GM18907 (cell line): ENCODE measurements at regions not wholly inside any gene's neighbourhood (a gene's known extent, or its start where the extent isn't known, plus 50 kb on each side); places are given as distances from the start of the nearest gene placed in this dataset.
"Not testable (repeated sequence)": the region's sequence is repeated elsewhere in the genome, so short reads cannot be mapped to it uniquely, and the experiment has no call there.

Source experiments
- ATAC-seq: cut with Tn5 transposase; IDR thresholded peaks from one replicate; pipeline ENCODE4 v1.9.1; 2021; ENCODE audit warnings: mild to moderate bottlenecking, moderate library complexity; ENCODE audit not compliant: unreplicated experiment

GRCh38 chr12:76653342-76653741, 93.8 kb upstream of the OSBPL8 start:
- ATAC-seq = no peak

GRCh38 chr12:76664731-76665130, 99.2 kb upstream of the ZDHHC17 start:
- ATAC-seq = no peak

- no peak for ATAC-seq
These were observed 97.6 kb upstream of the ZDHHC17 start for GRCh38 chr12:76666290-76666835.

DNA sequence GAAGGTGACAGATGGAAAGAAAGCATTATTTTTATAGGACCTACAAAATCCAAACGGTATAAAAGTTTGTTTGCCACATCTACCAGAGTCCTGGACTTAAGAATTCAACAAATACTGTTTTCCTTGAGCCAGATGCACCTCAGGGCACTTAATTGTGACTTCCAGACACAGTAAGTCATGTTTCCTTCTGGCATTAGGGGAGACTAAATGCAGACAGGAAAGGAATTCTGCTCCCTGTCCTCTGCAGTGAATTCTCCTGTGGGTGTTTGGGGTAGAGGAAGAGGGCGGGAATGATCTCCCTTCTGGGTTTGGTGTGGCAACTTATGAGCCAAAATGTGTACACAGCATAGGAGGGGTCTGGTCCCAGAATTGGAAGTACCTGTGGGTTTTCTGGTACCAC, 93.9 kb upstream of the ZDHHC17 start:
- ATAC-seq = no peak

DNA sequence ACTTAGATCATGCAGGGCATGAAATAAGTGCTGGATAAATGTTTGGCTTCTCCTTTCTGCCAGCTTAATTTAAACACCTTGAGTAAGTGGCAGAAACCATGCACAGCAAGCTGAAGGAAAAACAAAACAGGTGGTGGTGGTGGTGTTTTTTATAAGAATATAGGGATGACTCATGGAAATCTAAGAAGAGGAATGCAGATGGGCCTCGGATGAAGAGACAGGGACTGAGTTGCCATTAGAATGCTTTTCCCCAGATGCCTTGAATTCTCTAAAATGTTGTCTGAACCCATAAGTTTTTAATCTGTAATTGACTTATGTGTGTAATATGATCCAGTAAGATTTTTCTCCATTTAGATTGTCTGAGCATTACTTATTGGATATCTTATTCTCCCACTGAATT, 93.1 kb upstream of the ZDHHC17 start:
- no peak for ATAC-seq

- no peak for ATAC-seq
These were observed 89.1 kb upstream of the ZDHHC17 start for GRCh38 chr12:76674669-76675315.

GRCh38 chr12:76676261-76676660, 87.7 kb upstream of the ZDHHC17 start:
- not testable (repeated sequence) for ATAC-seq

- ATAC-seq = no peak
These were observed 84.9 kb upstream of the ZDHHC17 start for GRCh38 chr12:76678992-76679391.

GRCh38 chr12:76679778-76680177, 84.1 kb upstream of the ZDHHC17 start:
- no peak for ATAC-seq

- no peak for ATAC-seq
These were observed 83.0 kb upstream of the ZDHHC17 start for GRCh38 chr12:76680940-76681339.

DNA sequence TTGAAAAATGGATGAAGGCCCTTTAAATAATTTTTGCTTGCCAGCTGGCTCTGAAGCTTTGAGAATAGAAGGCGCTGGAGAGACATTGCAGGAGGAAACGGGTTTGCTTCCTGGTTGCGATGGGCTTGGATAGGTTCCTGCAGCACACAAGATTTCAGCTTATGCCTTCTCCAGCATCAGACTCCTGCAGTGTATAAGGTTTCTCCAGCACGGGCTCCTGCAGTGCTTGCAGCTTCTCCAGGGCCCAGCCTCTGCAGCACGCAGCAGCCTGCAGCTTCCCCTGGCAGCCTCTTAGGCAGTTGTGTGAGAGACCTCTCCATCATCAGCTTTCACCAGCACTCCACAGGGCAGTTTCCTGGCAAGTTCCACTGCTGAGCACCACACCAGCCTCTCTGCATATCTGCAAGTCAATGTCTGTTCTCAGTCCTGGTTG, 78.7 kb upstream of the ZDHHC17 start:
- no peak for ATAC-seq

- no peak for ATAC-seq
These were observed 75.9 kb upstream of the ZDHHC17 start for GRCh38 chr12:76687981-76688380.

DNA sequence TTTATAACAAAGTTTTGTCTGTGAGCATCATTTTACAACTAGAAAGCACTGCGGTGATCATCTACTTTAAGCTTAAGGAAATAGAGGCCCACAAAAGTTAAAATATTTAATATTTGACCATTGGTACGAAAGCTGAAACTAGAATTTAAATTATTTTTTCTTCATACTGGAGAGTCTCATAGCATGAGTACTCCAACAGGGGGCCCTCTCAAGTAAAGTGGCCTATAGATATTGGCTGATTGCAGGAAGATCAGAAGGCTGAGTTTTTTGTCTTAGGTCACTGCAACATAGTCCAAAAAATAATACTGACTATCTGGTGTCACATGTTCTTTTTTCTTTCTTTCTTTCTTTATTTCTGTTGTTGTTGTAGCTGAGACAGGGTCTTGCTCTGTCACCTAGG, 75.3 kb upstream of the ZDHHC17 start:
- no peak for ATAC-seq

- no peak for ATAC-seq
These were observed 72.8 kb upstream of the ZDHHC17 start for GRCh38 chr12:76690921-76691700.

DNA sequence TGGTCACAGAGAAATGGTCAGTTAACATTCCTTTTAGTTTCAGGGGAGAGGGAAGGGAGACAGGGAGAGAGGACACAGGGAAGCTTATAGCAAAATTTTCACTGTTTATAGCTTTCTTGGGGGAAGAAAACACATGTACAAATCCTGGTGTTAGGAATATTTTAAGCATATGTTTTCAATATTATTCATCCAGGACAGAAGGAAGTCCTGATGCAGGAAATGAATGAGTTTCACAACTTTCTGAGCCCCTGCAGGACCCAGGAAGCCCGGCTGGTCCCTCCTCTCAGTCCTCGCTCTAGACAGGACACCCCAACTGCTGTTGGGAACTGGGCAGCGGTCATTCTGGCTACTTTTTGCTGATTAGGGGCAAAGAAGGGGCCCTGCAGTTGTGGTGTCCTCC, 71.1 kb upstream of the ZDHHC17 start:
- ATAC-seq = no peak

GRCh38 chr12:76694369-76694768, 69.5 kb upstream of the ZDHHC17 start:
- ATAC-seq = no peak

DNA sequence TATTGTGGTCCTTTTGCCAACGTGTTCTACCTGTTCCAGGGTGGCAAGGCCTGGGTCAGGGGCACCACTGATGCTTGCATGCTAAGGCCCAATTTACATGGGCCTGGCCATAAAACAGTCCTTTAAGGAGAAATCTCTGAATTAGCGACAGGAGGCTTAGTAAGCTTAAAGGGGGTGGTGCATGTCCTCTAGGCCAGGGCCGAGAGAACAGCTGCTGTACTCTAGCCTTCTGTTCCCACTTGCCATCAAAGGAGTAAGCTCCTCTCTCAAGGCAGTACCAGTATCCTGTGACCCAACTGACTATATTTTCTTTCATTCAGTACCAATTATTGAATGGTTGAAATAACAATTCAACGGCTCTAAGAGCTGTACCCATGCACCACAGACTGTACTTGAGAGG, 67.7 kb upstream of the ZDHHC17 start:
- ATAC-seq = no peak

DNA sequence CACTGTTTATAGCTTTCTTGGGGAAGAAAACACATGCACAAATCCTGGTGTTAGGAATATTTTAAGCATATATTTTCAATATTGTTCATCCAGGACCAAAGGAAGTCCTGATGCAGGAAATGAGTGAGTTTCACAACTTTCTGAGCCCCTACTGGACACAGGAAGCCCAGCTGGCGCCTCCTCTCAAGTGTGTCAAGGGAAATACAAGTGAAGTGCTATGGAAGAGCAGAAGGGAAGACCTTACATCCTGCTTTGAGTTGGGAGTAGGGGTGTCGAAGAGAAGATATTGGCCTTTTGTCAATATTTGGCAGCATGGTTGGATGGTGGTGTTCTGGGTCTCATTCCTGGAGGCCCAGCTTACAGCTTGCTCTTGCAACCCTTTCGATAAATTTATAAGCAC, 66.1 kb upstream of the ZDHHC17 start:
- no peak for ATAC-seq

- ATAC-seq = no peak
These were observed 65.6 kb upstream of the ZDHHC17 start for GRCh38 chr12:76698316-76698715.

DNA sequence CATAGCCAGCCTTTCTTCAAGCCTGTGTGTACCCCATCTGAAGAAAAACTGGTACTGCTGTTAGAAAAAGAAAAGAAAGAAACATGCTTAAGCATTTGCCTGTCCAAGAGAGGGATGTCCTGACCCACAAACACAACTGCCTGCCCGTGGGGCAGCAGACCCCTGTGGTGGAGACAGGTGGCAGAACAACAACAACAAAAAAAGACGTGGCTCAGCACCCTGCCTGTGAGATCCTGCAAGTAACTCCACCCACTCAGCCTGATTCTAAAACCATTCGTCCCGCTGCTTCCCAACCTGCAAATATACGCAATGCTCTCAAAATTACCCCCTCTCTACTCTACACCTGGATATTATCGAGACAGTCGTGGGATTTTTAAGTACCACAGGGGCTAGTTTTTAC, 64.9 kb upstream of the ZDHHC17 start:
- ATAC-seq = no peak

- ATAC-seq = no peak
These were observed 62.2 kb upstream of the ZDHHC17 start for GRCh38 chr12:76701690-76702089.

DNA sequence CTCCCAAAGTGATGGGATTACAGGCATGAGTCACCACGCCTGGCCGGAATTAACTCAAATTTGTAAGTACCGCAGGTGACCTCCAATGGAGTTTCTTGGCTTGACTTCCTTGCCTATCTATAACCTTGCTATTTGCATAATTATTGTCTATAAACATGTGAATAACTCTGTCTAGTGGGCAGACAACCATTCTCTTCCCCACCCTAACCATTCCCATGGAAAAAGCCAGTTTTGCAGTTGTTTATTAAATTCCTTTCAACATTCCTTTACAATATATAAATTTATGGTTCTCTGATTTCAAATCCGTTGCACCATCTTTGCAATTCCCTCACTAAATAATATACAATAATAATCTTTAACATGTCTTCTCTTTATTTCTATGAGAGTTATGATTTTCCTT, 61.0 kb upstream of the ZDHHC17 start:
- no peak for ATAC-seq
